K562 (cell line): ENCODE measurements at regions not wholly inside any gene's neighbourhood (a gene's known extent, or its start where the extent isn't known, plus 50 kb on each side); places are given as distances from the start of the nearest gene placed in this dataset.

Experiments
- ATAC-seq: fragments of 200-7000 bp; cut with Tn5 transposase; 3 replicates; pipeline ENCODE4 v1.9.1; 2020; ENCODE audit warnings: moderate library complexity
- BruUV-seq: library from RNA; stranded (reverse); fragments of 400-500 nt; replicated peaks from 2 replicates; lab custom pipeline; 2021; lab: Mats Ljungman, UMichigan
- CTCF ChIA-PET: fragments of 300-600 bp; formaldehyde crosslinking; extraction: SDS; loops from one replicate; lab custom pipeline; 2021; ENCODE audit warnings: low intra/inter-chr PET ratio; lab: Yijun Ruan, JAX
- POLR2A ChIA-PET: fragments of 300-600, 350-650 bp; sonication (Branson Sonifier 250); formaldehyde crosslinking; extraction: SDS; loops from one replicate; lab custom pipeline; 2021; ENCODE audit warnings: antibody characterized with exemption, inconsistent platforms; lab: Yijun Ruan, JAX
- DNase-seq, 4 experiments: peaks; one replicate each; pipeline versions ENCODE4 v3.0.0 to v3.0.0-alpha.2; 2011 to 2018; ENCODE audit warnings: low spot score in 3 of 4, mixed read lengths in 3 of 4; ENCODE audit errors: extremely low read depth in 1 of 4
- FAIRE-seq: peaks from 2 replicates; lab custom pipeline; 2011; peaks lifted over from hg19 to GRCh38; lab: Jason Lieb, UNC
- H2AFZ ChIP-seq: 2 replicates; pipeline ENCODE4 v1.6.0; 2011; ENCODE audit warnings: low read depth, low read length, control low read depth, inconsistent platforms
- H3K27ac ChIP-seq: fragments of 200-600 bp; 3 replicates; pipeline ENCODE4 v1.8.0; 2011; ENCODE audit warnings: low read depth, mild to moderate bottlenecking, control low read depth, inconsistent platforms, low read length, moderate library complexity, mixed read lengths; ENCODE audit errors: extremely low read depth
- H3K27me3 ChIP-seq, 2 experiments: fragments of 300-600 bp in 1 of 2; 2 replicates in 1 of 2; 3 replicates in 1 of 2; pipeline versions ENCODE4 v1.6.0 to v1.8.0; 2011; ENCODE audit warnings: inconsistent platforms in 2 of 2, low read length in 2 of 2, mild to moderate bottlenecking in 1 of 2, mixed read lengths in 1 of 2, moderate library complexity in 1 of 2; ENCODE audit not compliant: control insufficient read depth in 2 of 2, insufficient read depth in 2 of 2
- H3K36me3 ChIP-seq: fragments of 300-600 bp; 3 replicates; pipeline ENCODE4 v1.8.0; 2011; ENCODE audit warnings: mild to moderate bottlenecking, low read length, inconsistent platforms; ENCODE audit not compliant: control insufficient read depth, insufficient read depth
- H3K4me1 ChIP-seq, 2 experiments: fragments of 200-600 bp in 1 of 2; replicated peaks in 1 of 2; 2 replicates in 1 of 2; 3 replicates in 1 of 2; pipeline versions ENCODE4 v1.5.1 to v1.8.0; 2011; ENCODE audit warnings: inconsistent platforms in 2 of 2, low read length in 2 of 2, mild to moderate bottlenecking in 1 of 2, mixed read lengths in 1 of 2, moderate library complexity in 1 of 2; ENCODE audit not compliant: control insufficient read depth in 2 of 2, insufficient read depth in 2 of 2
- H3K4me2 ChIP-seq: 2 replicates; pipeline ENCODE4 v1.6.1; 2011; ENCODE audit warnings: low read length, control low read depth, inconsistent platforms, mixed read lengths; ENCODE audit not compliant: insufficient read depth
- H3K4me3 ChIP-seq: fragments of 200-600 bp; sonication (generic), shearing (Covaris generic); 2 replicates; pipeline ENCODE4 v1.5.1; 2016; ENCODE audit warnings: control low read depth, inconsistent platforms
- H3K79me2 ChIP-seq: fragments of 200-600 bp; 3 replicates; pipeline ENCODE4 v1.8.0; 2011; ENCODE audit warnings: low read length, inconsistent platforms; ENCODE audit not compliant: control insufficient read depth, insufficient read depth
- H3K9ac ChIP-seq, 2 experiments: 2 replicates each; pipeline versions ENCODE4 v1.6.0 to v1.6.1; 2011; ENCODE audit warnings: low read depth in 2 of 2, low read length in 2 of 2, control low read depth in 1 of 2, inconsistent platforms in 1 of 2, mild to moderate bottlenecking in 1 of 2, mixed read lengths in 1 of 2; ENCODE audit not compliant: insufficient read depth in 1 of 2
- H3K9me1 ChIP-seq: one replicate; pipeline ENCODE4 v1.6.0; 2011; ENCODE audit warnings: inconsistent platforms, mild to moderate bottlenecking, low read length, moderate library complexity; ENCODE audit not compliant: control insufficient read depth, insufficient read depth
- H3K9me3 ChIP-seq: replicated peaks from 2 replicates; pipeline ENCODE4 v1.5.1; 2011; ENCODE audit warnings: low read depth, low read length, inconsistent platforms; ENCODE audit not compliant: control insufficient read depth, insufficient read depth
- H4K20me1 ChIP-seq: replicated peaks from 2 replicates; pipeline ENCODE4 v1.6.1; 2011; ENCODE audit warnings: low read length, inconsistent platforms, mixed read lengths; ENCODE audit not compliant: control insufficient read depth, insufficient read depth
- CEBPG ChIP-seq, 3 experiments: fragments of 200-800 bp in 1 of 3; sonication (Bioruptor generic) in 1 of 3; sonication (generic) in 1 of 3; formaldehyde crosslinking in 1 of 3; IDR thresholded peaks in 2 of 3; conservative IDR thresholded peaks in 1 of 3; 2 replicates each; pipeline versions ENCODE4 v1.6.1 to v1.8.0; 2016 to 2022; ENCODE audit warnings: missing compliant biosample characterization in 2 of 3, missing genetic modification characterization in 2 of 3, mild to moderate bottlenecking in 1 of 3, missing genetic modification reagents in 1 of 3
- FOXM1 ChIP-seq, 2 experiments: fragments of 450-650 bp in 1 of 2; sonication (generic) in 1 of 2; formaldehyde crosslinking in 1 of 2; IDR thresholded peaks; 2 replicates each; pipeline versions ENCODE4 v1.6.1 to v1.9.0; 2017 to 2022; ENCODE audit warnings: low read depth in 2 of 2, mild to moderate bottlenecking in 2 of 2, missing genetic modification reagents in 1 of 2, moderate library complexity in 1 of 2
- HEY1 ChIP-seq: fragments of 250-450 bp; sonication (Bioruptor Pico); IDR thresholded peaks from 2 replicates; pipeline ENCODE4 v1.5.0; 2020; ENCODE audit warnings: mild to moderate bottlenecking, moderate library complexity, borderline replicate concordance
- KDM4B ChIP-seq, 2 experiments: fragments of 450-650 bp in 1 of 2; sonication (generic) in 1 of 2; IDR thresholded peaks; 2 replicates each; pipeline ENCODE4 v1.6.1; 2016 to 2017; ENCODE audit warnings: borderline replicate concordance in 2 of 2, antibody characterized with exemption in 1 of 2, low read depth in 1 of 2, mild to moderate bottlenecking in 1 of 2
- MEF2A ChIP-seq: IDR thresholded peaks from 2 replicates; pipeline ENCODE4 v1.6.1; 2011; ENCODE audit warnings: low read depth, mild to moderate bottlenecking, low read length, moderate library complexity; ENCODE audit not compliant: control insufficient read depth
- MYC ChIP-seq, 2 experiments: fragments of 250-450 bp in 1 of 2; sonication (Bioruptor Pico) in 1 of 2; IDR thresholded peaks; 2 replicates each; pipeline versions ENCODE4 v1.5.1 to v1.6.1; 2012 to 2021; ENCODE audit warnings: low read depth in 2 of 2, borderline replicate concordance in 1 of 2, improper control_type of control experiment in 1 of 2, low read length in 1 of 2, mild to moderate bottlenecking in 1 of 2, moderate library complexity in 1 of 2
- NRF1 ChIP-seq, 2 experiments: fragments of 450-650 bp; IDR thresholded peaks in 1 of 2; conservative IDR thresholded peaks in 1 of 2; 2 replicates each; pipeline ENCODE4 v1.6.1; 2014; ENCODE audit warnings: mild to moderate bottlenecking in 2 of 2
- RNF2 ChIP-seq: sonication (generic); IDR thresholded peaks from 2 replicates; pipeline ENCODE4 v1.6.1; 2016
- SRF ChIP-seq, 2 experiments: fragments of 250-450, 450-650 bp in 1 of 2; sonication (Bioruptor Pico) in 1 of 2; sonication (generic) in 1 of 2; formaldehyde crosslinking; IDR thresholded peaks; 2 replicates each; pipeline versions ENCODE4 v1.5.0 to v1.5.1; 2020 to 2022; ENCODE audit warnings: mild to moderate bottlenecking in 1 of 2, missing genetic modification reagents in 1 of 2
- ZBTB17 ChIP-seq: fragments of 450-650 bp; formaldehyde crosslinking; IDR thresholded peaks from 2 replicates; pipeline ENCODE4 v1.4.0; 2020; ENCODE audit warnings: mild to moderate bottlenecking
- WGBS: fragments of 100-300 bp; shearing (Covaris generic); methylation state at CpG from one replicate; pipeline ENCODE4 v1.1.6; 2016; ENCODE audit warnings: low coverage, mixed read lengths; ENCODE audit not compliant: insufficient coverage; ENCODE audit errors: missing lambda C conversion rate; 5-methylcytosine and 5-hydroxymethylcytosine counted together
- in situ Hi-C: fragments of 300-500 bp; cut with MboI; formaldehyde crosslinking; loops from 4 replicates; pipeline ENCODE4 v1.15.0; 2018; ENCODE audit warnings: inconsistent platforms, mixed read lengths
- intact Hi-C: fragments of 100-400 bp; cut with micrococcal nuclease; formaldehyde crosslinking; loops from 2 replicates; pipeline ENCODE4 v1.14.2; 2022
- TF ChIP-seq, protein P1 (sequence below): fragments of 450-650 bp; IDR thresholded peaks from 2 replicates; pipeline ENCODE4 v1.6.1; 2016; ENCODE audit warnings: missing biosample characterization, missing genetic modification characterization
- TF ChIP-seq, protein P2 (sequence below), 2 experiments: fragments of 250-450 bp in 1 of 2; fragments of 450-650 bp in 1 of 2; sonication (Bioruptor Pico) in 1 of 2; IDR thresholded peaks; 2 replicates each; pipeline versions ENCODE4 v1.6.1 to v1.8.0; 2016 to 2021; ENCODE audit warnings: mild to moderate bottlenecking in 2 of 2, moderate library complexity in 2 of 2, missing compliant biosample characterization in 1 of 2, missing genetic modification characterization in 1 of 2

DNA sequence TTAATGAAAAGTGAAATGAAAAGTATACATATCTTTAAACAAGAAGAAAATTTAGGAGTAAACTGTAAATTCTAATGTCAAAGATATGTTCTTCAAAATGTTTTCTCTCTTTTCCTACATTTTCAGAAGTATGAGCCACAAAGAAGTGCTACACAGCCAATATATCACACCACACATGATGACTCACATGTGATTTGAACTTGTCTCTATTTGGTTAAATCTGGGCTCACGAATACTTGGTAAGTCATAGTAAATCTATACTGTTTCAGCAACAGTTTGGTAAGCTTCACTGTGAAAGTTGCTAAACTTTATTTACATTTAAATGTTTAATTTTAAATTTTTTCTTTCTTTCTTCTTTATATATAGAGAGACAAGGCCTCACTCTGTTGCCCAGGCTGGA, 380.6 kb upstream of the IGFBP3 start:
- FAIRE-seq: no peak
- BruUV-seq: no TSS peak

DNA sequence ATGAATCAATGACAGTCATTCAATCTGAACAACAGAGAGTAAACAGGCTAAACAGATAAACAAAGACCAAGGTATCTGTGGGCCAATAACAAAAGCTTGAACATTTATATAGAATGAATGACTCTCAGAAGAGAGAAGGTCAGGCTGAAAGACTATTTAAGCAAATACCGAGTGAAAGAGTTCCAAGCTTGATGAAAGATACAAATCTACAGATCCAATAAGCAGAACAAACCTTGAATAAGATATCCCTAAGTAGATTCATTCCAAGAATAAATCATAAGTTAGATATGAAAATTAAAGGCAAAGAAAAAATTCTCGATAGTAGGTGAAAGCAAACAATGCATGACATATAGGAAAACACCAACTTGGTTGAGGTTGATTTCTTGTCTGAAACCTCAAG, 376.4 kb upstream of the IGFBP3 start:
- Histone ChIP-seq H3K4me1 (no peaks in the 10 kb centered on the region), H3K9me3 (no peaks in the 10 kb centered on the region), H3K4me3 (no peak overlapping the region), H2AFZ (no peak overlapping the region), H3K9ac (no peak overlapping the region), H3K79me2 (no peaks in the 10 kb centered on the region), H4K20me1 (no peaks in the 10 kb centered on the region), H3K4me2 (no peak overlapping the region), H3K27me3 (no peaks in the 10 kb centered on the region), H3K27ac (no peak overlapping the region), H3K36me3 (no peaks in the 10 kb centered on the region), H3K9me1 (no peaks in the 10 kb centered on the region)
- intact Hi-C loops (no loop called here), in situ Hi-C loops (no loop called here)
- no peak for FAIRE-seq
- CTCF ChIA-PET: no interaction called here
- no peak for DNase-seq
- 0% methylated on average over 2 of the region's 2 CpGs for WGBS
- BruUV-seq: no TSS peak
- POLR2A ChIA-PET: no interaction called here
- no peak for ATAC-seq
- TF ChIP-seq HEY1 (no peak), MYC (IDR thresholded peaks at IDR 0.05; ENCODE audit: low read depth, low read length) (no peak), MYC (CRISPR knock-in tag; IDR thresholded peaks at IDR 0.05; ENCODE audit: borderline replicate concordance, low read depth) (no peak), CEBPG (CRISPR knock-in tag; IDR thresholded peaks at IDR 0.05) (no peak), CEBPG (tag; conservative IDR thresholded peaks at IDR 0.05 in 1 of 2, IDR thresholded peaks at IDR 0.05 in 1 of 2) (no peak), MEF2A (no peak), ZBTB17 (no peak), SRF (CRISPR knock-in tag; IDR thresholded peaks at IDR 0.05) (no peak), FOXM1 (IDR thresholded peaks at IDR 0.05; ENCODE audit: low read depth) (no peak), FOXM1 (CRISPR knock-in tag; IDR thresholded peaks at IDR 0.05; ENCODE audit: low read depth) (no peak), NRF1 (conservative IDR thresholded peaks at IDR 0.05 in 1 of 2, IDR thresholded peaks at IDR 0.05 in 1 of 2) (no peak)
- TF ChIP-seq, protein P1, sequence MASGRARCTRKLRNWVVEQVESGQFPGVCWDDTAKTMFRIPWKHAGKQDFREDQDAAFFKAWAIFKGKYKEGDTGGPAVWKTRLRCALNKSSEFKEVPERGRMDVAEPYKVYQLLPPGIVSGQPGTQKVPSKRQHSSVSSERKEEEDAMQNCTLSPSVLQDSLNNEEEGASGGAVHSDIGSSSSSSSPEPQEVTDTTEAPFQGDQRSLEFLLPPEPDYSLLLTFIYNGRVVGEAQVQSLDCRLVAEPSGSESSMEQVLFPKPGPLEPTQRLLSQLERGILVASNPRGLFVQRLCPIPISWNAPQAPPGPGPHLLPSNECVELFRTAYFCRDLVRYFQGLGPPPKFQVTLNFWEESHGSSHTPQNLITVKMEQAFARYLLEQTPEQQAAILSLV (tag): no peak
- TF ChIP-seq, protein P2, sequence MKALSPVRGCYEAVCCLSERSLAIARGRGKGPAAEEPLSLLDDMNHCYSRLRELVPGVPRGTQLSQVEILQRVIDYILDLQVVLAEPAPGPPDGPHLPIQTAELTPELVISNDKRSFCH (CRISPR knock-in tag; IDR thresholded peaks at IDR 0.05): no peak
- TF ChIP-seq, protein P2 (tag; IDR thresholded peaks at IDR 0.05): no peak

More for the DNA sequence above, 380.6 kb upstream of the IGFBP3 start:
- POLR2A ChIA-PET: no interaction called here
- WGBS: 0% methylated on average over 1 of the region's 1 CpG
- H3K36me3 ChIP-seq: no peaks in the 10 kb centered on the region
- H4K20me1 ChIP-seq: no peaks in the 10 kb centered on the region
- no peak overlapping the region for H3K4me3 ChIP-seq
- TF ChIP-seq KDM4B (IDR thresholded peaks at IDR 0.05; ENCODE audit: borderline replicate concordance in 2 of 2, low read depth in 1 of 2) (no peak), RNF2 (no peak)
- DNase-seq (no peak), ATAC-seq (no peak)
- no peaks in the 10 kb centered on the region for H3K4me1 ChIP-seq
- H2AFZ ChIP-seq: no peak overlapping the region
- no peaks in the 10 kb centered on the region; the same call in 1 of the 2 replicates for H3K9me3 ChIP-seq
- H3K79me2 ChIP-seq: no peaks in the 10 kb centered on the region
- no peaks in the 10 kb centered on the region for H3K27me3 ChIP-seq
- no peak overlapping the region for H3K4me2 ChIP-seq
- CTCF ChIA-PET: no interaction called here
- in situ Hi-C loops (no loop called here), intact Hi-C loops (no loop called here)
- no peak overlapping the region for H3K27ac ChIP-seq
- H3K9me1 ChIP-seq: no peaks in the 10 kb centered on the region
- H3K9ac ChIP-seq: no peak overlapping the region
